Colon (tissue), 2 donors: ENCODE measurements at regions not wholly inside any gene's neighbourhood (a gene's known extent, or its start where the extent isn't known, plus 50 kb on each side); places are given as distances from the start of the nearest gene placed in this dataset.
"Not testable (repeated sequence)": the region's sequence is repeated elsewhere in the genome, so short reads cannot be mapped to it uniquely, and the experiment has no call there.

Source experiments
- FAIRE-seq: peaks from 2 replicates; lab custom pipeline; 2012; peaks lifted over from hg19 to GRCh38; lab: Jason Lieb, UNC
- donor health status: control.
- donor health status: control.

GRCh38 chr4:126993351-126993750, 639.4 kb upstream of the INTU start:
- no peak for FAIRE-seq

- FAIRE-seq = no peak
These were observed 637.5 kb upstream of the INTU start for GRCh38 chr4:126995235-126995634.

GRCh38 chr4:127000110-127000509, 632.6 kb upstream of the INTU start:
- FAIRE-seq = no peak

GRCh38 chr4:127000846-127001245, 631.9 kb upstream of the INTU start:
- FAIRE-seq = no peak

GRCh38 chr4:127001933-127002332, 630.8 kb upstream of the INTU start:
- no peak for FAIRE-seq

- FAIRE-seq = no peak
These were observed 626.3 kb upstream of the INTU start for GRCh38 chr4:127006446-127006877.

- FAIRE-seq = no peak
These were observed 625.5 kb upstream of the INTU start for GRCh38 chr4:127007305-127007704.

- FAIRE-seq = no peak
These were observed 620.2 kb upstream of the INTU start for GRCh38 chr4:127012549-127012948.

- FAIRE-seq = no peak
These were observed 617.1 kb upstream of the INTU start for GRCh38 chr4:127015667-127016117.

GRCh38 chr4:127018381-127018780, 614.4 kb upstream of the INTU start:
- FAIRE-seq = no peak

GRCh38 chr4:127020831-127021230, 611.9 kb upstream of the INTU start:
- FAIRE-seq = not testable (repeated sequence)

GRCh38 chr4:127036296-127036695, 596.5 kb upstream of the INTU start:
- FAIRE-seq = no peak

GRCh38 chr4:127045861-127046260, 586.9 kb upstream of the INTU start:
- FAIRE-seq = no peak

GRCh38 chr4:127047930-127048329, 584.8 kb upstream of the INTU start:
- FAIRE-seq = no peak

- no peak for FAIRE-seq
These were observed 584.2 kb upstream of the INTU start for GRCh38 chr4:127048376-127049044.

- no peak for FAIRE-seq
These were observed 583.2 kb upstream of the INTU start for GRCh38 chr4:127049526-127049925.

GRCh38 chr4:127052742-127053141, 580.0 kb upstream of the INTU start:
- no peak for FAIRE-seq

- no peak for FAIRE-seq
These were observed 577.4 kb upstream of the INTU start for GRCh38 chr4:127055357-127055756.

GRCh38 chr4:127069675-127070074, 563.1 kb upstream of the INTU start:
- FAIRE-seq = no peak

GRCh38 chr4:127071443-127071842, 561.3 kb upstream of the INTU start:
- FAIRE-seq = no peak

- no peak for FAIRE-seq
These were observed 552.6 kb upstream of the INTU start for GRCh38 chr4:127080141-127080540.

GRCh38 chr4:127081041-127081440, 551.7 kb upstream of the INTU start:
- FAIRE-seq = no peak

- FAIRE-seq = no peak
These were observed 549.8 kb upstream of the INTU start for GRCh38 chr4:127082986-127083385.

GRCh38 chr4:127084666-127085065, 548.1 kb upstream of the INTU start:
- no peak for FAIRE-seq
